Activated T-helper 1 cell treated with Interleukin-2 at 50 U/mL for 16 hours (primary cell): ENCODE measurements at regions not wholly inside any gene's neighbourhood (a gene's known extent, or its start where the extent isn't known, plus 50 kb on each side); places are given as distances from the start of the nearest gene placed in this dataset.

ENCODE experiments used
- DNase-seq: peaks from one replicate; pipeline ENCODE4 v3.0.0-alpha.2; 2020; ENCODE audit warnings: low read depth

DNA sequence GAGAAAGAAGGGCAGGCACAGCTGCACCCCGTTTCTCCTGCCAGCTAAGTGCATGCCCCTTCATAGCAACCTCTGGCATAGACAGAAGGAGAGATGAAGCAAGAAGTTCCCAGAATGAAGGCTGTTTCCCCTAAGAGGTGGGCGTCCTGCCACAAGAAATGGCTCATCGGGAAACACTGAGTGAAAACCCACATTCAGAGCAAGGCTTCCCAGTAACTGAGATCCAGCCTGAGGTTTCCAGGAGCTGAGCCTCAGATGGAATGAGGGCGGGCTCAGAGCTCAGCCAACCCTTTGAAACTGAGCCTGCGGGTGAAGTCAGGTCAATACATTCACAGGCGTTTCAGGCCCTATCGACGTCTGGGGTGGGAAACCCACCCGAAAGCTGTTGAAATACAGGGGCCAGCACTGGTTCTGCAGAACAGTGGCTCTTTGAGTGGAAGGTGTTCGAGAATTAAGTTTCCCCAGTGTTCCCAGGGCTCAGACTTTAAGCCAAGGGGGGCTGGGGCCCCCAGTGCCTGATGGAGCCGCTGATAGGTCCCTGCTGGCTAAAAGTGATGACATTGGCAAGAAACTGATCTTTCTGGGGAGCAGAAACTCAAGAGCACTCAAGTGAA lies 510.2 kb downstream of the RPS24 start:
- no peak for DNase-seq

DNA sequence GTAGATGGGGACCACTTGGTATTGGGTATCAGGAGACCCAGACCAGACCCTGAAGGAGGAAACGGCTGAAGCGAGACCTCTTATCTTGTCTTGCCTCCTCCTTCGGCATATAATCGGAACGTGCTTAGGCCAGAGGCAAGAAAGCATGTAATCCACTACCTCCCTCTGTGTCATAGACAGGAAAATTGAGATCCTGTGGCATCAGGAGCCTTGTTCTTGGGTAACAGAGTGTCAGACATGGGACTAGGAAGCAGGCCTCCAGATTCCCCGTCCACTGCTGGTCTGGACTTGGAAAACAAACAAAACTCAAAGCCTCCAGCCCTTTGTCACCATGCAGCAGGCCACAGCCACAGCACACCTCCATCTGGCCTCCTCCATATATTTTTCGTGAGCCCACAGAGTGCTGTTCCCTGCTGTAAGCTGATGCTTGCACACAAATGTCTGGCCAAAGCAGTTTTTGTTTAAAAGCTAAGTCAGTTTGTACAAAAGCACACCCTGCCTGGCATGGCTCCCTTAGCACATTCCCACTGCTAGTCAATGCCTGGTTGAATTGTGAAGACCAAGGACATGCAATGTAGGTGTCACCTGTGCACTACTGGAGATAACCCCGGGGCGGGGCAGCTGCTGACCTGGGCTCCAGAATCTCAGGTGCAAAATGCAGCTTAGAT lies 510.9 kb downstream of the RPS24 start:
- no peak for DNase-seq

DNA sequence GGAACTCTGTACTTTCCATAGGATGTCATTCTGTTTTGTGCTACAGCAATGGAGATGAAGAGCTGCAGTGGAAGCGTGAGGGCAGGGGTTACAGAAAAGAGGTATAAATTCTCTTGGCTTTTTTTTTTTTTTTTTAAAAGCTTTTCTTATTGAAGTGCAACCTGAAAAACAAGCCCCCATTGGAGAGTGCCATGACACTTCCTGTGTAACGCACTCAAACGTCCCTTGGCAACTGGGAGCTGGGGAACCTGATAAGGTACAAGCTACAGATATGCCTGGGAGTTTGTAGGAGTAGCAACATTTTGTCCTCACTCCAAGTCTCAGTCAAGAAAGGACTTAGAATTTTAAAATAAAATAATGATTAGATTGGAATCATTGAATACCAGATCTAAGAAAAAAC lies 512.1 kb downstream of the RPS24 start:
- no peak for DNase-seq

DNA sequence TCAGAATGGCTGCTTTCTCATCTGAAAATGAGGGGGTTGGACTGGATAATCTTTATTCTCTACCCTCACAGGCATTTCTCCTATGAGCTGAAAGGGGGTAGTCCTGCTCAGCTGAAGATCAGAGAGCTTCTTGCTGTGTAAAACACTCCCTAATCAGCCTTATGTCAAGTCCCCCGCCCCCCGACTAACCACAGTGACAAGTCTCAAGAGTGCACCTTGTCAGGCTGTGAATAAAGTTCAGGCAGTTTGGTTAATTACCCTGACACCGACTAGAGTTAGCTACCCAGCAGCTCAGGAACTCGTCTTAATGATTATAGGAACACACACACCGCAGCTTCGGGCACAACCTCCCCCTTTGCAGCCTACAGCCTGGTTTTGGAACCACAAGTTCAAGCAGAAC lies 513.7 kb downstream of the RPS24 start:
- DNase-seq: no peak

DNA sequence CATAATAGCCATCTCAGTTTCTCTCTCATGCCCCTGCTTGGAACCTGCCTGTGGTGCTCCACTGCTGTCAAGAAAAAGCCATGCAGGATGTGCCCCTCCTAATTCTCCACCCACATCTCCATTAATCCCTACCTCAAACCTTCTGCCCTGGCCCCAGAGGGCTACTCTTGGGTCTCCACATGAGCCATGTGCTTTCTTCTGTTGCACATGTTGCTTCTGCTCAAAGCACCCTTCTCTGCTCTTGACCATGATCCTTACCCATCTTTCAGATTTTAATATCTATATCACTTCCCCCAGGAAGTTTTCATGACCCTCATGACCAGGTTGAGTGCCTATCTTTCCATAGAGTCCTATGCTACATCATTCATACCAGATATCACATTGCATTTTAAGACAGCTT lies 514.2 kb downstream of the RPS24 start:
- DNase-seq: no peak

DNA sequence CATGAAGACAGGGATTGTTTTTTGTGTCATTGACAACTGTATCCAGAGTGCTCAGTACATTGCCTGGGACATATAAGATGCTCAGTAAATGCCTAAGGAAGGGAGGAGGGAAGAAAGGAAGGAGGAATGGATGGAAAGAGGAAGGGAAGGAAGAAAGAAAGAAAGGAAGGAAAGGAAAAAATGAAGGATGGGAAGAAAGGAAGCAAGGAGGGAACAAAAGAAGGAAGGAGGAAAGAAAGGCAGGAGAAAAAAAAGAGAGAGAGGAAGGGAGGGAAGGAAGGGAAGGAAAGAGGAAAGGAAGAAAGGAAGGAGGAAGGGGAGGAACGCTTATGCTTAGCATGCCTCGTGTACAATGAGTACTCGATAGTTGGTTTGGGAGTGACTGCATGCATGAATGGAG lies 514.7 kb downstream of the RPS24 start:
- no peak for DNase-seq

DNA sequence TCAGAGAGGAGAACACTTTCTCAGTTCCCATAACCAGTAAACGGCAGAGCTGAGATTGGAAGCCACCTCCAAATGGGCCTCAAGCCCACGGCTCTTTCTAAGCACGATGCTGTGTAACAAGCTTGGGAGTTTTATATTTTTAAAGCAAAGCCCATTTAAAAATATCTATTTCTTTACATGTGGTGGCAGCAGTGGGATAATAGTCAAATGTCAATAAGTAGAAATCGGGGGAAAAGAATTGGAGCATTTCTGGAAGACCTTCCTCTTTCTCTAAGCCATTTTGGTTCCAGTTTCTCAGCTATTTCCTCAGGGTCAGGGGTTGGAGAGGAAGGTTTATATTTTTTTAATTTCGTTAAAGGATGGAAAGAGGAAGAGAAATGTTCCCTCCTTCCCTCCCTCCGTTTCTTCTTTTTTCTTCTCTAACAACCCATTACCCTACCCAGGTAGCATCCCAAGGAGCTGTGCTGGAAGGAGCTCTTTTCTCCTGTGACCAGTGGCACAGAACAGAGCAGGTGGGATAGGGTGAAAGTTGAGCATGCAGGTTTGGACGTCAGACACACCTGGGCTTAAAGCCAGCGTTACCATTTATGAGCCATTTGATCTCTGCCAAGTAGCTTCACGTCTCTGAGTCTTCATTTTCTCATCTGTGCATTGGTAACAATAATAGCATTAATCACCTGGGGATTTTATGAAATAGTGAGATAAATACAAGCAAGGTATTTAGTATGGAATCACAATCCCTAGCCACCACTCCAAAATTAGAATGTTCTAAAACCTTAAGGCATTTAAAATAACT lies 515.7 kb downstream of the RPS24 start:
- DNase-seq: no peak

DNA sequence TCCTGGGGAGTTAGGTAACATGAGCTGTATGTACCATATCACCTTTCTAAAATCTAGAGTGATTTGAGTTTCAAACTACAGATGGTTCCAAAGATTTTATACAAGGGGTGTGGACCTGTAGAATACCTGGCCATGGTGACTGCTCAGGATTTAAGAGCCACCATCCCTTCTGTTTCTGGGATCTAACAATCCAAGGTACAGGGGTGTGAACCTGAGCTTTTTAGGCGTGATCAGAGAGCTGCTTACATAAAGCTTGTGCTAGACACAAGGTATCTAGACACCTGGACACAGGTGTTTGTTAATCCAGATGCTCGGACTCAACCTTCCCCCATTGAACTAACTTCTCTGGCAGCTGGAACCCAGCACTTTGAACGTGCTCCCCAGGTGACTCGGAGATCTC lies 516.4 kb downstream of the RPS24 start:
- DNase-seq: no peak

DNA sequence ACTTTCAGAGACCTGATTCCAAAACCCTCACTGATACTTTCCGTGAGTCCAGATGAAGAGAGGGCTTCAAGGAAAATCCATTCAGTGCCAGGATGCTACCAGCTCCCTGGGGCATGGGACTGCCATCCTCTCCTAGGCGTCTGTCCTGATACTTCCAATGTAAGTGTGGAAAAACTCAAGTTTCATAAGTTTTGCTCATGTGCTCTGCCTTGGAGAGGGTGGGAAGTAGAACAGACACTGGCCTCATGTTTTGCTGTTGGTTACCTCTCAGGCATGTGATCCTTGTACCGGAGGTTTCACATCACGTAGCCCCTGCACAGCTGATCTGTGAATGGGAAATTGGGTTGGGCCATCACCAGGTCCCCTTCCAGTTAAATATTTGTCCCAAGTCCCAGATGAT lies 517.1 kb downstream of the RPS24 start:
- no peak for DNase-seq

DNA sequence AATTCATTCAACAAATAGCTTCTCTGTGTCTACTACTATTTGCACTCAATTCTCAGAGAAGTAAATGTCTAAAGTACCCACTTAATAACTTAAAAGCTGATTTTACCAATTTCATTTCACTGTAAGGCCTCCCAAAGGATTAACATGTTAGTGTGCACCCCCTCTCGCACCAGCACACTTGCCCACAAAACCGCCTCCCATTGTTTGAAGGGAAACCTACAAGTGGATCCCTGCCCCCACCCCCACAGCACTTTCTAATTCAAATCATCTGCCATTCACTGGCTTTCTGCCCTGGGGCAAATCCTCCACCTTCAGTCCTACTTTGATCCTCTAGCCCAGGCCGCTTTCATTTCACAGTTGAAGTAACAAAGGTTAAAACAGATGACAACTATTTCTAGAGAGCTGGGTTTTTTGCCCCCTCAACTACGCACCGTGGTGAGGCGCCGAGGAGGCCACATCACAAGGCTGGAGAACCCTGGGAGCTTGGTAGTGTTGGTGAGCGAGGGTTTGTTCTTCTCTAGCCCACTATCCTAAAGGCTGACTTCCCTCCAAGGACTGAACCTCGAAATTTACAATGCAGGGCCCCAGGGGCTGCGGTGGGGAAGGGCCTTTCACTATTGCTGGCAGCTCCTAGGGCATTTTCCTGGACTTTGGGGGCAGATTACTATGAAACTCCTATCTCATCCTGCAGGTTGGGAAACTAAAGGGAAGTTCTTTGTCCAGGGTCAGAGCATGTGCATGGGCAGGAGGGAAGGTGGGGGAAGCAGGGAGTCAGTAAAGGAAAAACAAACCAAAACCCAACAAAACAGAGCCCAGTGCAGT lies 517.4 kb upstream of the ZMIZ1 start:
- no peak for DNase-seq

DNA sequence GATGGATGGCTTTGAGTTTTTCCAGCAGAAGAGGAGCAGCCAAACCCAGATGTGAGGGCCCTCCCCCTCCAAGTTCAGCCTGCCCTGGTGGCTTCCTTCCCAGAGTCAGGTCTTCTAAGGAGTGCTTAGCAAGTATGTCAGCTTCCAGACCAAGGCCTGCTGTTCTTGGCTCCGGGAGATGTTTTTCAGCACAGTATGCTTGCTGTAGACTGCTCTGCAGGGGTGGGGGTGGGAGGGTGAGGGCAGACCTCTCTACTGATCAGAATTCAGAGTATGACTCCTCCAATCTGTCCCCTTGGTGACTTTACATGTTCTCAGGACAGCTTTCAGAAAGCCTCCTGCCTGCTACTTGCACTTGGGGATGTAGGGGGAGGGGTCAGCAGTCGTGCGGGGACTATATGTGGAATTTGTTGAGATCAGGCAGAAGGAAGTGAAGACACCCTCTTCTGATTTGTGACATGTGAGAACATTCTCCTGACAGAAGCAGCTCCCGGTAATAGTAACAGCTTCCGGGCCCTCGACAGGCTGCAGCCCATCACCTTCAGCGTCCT lies 516.4 kb upstream of the ZMIZ1 start:
- no peak for DNase-seq

DNA sequence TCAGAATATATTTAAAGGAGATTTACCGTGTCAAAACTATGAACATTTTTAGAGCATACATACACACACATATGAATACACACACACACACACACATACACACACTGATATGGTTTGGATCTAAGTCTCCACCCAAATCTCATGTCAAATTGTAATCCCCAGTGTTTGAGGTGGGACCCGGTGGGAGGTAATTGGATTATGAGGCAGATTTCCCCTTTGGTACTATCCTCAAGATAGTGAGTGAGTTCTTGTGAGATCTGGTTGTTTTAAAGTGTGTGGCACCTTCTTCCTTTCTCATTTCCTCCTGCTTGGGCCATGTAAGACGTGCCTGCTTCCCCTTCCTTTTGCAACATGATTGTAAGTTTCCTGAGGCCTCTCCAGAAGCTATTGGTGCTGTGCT lies 515.0 kb upstream of the ZMIZ1 start:
- no peak for DNase-seq

DNA sequence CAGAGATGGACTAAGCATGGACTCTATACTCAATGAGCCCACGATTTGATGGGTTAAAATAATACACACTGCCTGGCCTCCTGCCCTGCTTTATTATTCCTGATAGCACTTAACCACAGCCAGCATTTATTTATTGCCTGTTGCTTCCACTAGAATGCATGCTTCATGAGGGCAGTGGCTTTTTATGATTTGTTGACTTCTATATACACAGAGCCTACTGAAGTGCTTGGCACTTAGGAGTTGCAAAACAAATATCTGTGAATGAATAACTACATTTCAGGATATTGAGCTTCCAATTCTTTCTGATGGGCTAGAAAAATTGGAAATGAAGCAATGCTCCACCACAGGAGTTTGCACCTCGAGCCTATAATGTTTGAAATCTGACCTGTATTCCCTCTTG lies 513.6 kb upstream of the ZMIZ1 start:
- DNase-seq: no peak

DNA sequence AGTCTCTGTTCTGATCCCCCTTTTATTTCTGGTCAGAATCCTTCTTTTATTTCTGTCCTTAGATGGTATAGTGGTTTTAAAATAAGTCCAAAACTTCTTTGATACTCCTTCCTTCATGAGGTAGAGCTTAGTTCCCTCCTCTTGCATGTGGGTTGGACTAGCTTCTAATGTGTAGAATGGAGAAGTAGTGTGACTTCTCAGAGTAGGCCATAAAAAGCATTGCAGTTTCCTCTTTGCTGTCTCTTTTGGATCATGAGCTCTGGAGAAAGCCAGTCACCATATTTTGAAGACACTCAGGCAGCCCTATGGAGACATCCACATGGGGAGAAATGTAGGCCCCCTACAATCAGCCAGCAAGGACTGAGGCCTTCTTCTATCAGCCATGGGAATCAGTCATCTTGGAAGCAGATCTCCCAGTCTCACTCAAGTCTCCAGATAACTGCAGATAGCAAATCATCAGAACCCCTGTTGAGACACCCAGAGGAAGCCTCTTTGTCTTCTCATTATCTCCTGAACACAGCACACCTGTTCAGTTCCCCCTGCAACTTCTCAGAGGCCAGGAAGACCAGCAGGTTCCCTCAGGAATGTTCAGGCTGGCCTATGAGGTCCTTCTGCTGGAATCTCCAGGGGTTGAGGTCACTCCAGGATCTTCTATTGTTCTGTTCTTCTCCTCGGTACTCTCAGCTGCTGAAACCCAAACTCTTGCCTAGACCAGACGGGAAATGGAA lies 511.9 kb upstream of the ZMIZ1 start:
- DNase-seq: no peak

DNA sequence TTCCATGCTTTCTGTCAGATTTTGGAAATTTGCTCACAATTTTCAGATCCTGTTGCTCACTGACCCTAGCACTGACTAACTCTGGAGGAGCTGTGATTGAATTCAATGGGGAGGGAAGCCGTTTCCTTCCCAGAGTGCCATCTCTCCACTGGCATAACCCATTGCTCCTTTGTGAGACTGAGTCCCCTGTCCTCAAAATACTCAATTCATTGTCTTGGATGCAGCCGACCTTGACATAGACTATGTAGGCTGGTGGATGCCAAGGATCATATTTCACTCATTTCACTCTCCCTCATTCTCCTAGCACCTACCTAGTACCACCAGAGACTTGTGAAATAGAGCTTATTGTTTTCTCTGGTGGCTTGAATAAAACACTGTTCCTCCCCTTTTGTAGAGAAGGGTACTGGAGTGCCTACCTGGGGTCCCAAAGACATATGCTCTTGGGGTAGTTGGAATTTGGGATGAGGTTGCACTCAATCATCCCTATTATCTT lies 511.3 kb upstream of the ZMIZ1 start:
- no peak for DNase-seq

DNA sequence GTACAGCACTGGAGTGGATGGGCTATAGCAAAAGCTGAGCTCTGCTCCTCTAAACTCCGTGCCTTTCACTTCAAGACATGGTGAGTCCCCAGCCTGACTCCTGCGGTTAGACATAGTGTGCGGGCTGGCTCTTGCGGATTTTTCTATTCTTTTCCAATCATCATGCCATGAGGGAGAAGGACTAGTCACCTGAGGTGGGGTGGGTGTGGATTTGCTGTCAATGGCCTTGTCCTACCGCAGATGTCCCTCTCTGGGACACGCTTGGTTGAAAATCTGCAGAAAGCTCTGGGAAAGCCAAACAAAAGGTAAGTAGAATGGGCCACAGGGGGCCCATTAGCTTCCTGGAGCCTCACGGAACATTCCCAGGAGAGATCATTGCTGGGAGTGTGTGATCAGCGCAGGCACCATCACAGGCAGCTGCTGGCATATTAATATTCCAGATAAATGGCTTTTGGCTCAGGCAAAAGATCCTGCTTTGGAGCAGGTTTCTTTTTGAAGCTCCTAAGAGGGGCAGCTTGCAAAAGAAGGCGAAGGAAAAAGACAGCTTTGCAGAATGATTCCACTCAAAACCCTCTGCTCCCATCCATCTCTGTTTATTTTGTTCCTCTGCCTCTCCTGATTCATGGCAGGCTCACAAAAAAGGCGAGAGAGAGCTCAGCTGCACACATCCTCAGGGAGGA lies 509.0 kb upstream of the ZMIZ1 start:
- no peak for DNase-seq

DNA sequence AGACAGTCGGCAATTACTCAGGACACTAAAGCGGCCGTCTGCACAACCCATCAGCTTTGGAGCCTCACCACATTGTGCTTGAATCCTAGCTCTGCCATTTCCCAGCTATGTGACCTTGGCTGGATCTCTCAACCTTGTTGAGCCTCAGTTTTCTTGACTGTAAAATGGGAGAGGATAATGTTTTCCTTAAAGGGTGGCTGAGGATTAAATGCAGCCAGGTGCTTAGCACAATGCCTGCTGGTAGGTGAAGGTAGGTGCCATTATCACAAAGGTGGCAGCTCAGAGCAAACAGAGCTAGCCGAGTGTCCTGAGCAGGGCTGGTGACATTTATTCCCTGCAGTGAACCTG lies 508.5 kb upstream of the ZMIZ1 start:
- DNase-seq: no peak

DNA sequence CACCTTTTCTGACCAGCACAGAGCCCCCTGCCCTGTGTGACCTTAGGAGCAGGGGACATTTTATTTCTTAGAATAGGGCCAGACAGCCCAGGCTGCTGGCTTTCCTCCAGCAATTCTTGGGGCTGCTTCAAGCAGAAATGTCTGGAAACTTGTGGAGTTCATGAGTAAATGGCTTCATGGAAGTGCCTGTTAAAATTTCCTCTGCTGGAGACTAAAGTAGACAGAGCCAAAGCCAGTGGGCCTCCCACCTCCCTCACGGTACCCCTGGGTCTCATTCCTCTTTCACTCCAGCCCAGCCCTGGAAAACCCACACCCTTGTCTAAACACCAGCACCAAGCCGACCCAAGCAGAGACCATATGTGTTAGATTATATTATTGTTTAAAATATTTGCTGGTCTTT lies 505.5 kb upstream of the ZMIZ1 start:
- no peak for DNase-seq

DNA sequence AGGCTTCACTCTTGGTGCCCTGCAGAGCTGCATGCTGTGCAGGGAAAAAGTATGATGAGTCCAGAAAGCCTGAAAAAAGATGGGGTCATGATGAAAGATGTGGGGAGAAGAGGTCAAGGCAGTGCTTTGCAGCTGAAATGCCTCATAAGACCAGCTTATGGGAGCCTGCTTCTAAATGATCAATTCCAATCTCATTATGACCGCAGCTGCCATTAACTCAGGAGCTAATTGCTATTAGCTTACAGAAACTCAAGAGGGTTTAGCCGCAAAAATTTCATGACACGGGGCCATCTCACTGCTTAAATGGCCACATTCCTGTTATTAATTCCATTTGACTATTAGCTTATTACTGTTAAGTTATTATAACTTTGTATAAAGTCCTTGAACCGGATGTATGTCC lies 502.9 kb upstream of the ZMIZ1 start:
- DNase-seq: no peak

DNA sequence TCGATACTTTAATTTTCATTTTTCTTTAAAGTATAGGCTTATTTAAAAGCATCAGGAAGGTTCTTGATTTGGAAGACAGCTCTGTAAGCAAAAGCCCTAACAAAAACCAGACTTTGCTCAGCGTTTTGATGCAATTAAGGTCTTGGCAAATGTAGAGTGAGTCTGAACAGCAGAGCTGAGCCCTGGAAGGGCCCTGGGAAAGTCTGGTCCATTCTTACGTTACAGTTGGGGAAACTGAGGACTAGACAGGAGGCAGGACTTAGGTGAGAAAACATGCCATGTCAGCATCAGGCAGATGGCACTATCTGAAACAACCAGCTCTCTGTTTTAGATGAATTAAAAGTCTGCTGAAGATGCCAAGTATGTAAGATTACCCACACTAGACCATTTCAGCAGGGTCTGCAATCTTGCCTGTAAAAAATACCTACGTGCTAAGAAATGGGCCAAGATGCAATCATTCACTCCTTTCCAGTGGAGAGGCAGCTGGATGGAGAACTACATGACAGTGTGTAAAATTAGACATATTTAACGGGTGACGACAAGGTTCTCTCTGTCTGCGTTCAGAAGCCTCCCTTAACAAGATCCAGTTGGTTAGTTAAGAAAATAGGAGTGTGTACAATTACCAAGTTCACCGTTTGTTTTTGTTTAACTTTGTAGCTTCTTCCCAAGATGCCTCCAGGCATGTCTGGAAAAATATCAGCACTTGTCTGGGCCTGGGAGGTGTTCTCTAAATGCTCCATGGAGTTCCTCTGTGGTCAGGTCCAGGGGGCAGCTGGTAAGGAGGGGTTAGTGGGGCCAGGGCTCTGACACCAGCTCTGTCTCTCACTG lies 502.3 kb upstream of the ZMIZ1 start:
- DNase-seq: no peak
